Large intestine (tissue), 3 donors: ENCODE measurements at regions not wholly inside any gene's neighbourhood (a gene's known extent, or its start where the extent isn't known, plus 50 kb on each side); places are given as distances from the start of the nearest gene placed in this dataset.
"Not testable (repeated sequence)": the region's sequence is repeated elsewhere in the genome, so short reads cannot be mapped to it uniquely, and the experiment has no call there.

Experiments
- DNase-seq, 2 donors: peaks; one replicate each; pipeline versions ENCODE4 v3.0.0 to v3.0.0-alpha.2; 2013
- H3K27ac ChIP-seq: one replicate; pipeline ENCODE4 v1.5.1; 2013; ENCODE audit warnings: low read length
- H3K27me3 ChIP-seq: 2 replicates; pipeline ENCODE4 v1.6.1; 2013; ENCODE audit warnings: low read length; ENCODE audit not compliant: control insufficient read depth, insufficient read depth
- H3K36me3 ChIP-seq: 2 replicates; pipeline ENCODE4 v1.6.1; 2013; ENCODE audit warnings: low read length; ENCODE audit not compliant: control insufficient read depth, insufficient read depth
- H3K4me1 ChIP-seq: one replicate; pipeline ENCODE4 v1.6.1; 2013; ENCODE audit warnings: low read length; ENCODE audit not compliant: control insufficient read depth, insufficient read depth
- H3K4me3 ChIP-seq: one replicate; pipeline ENCODE4 v1.5.1; 2013; ENCODE audit warnings: low read length
- H3K9me3 ChIP-seq: one replicate; pipeline ENCODE4 v1.6.1; 2013; ENCODE audit warnings: mild to moderate bottlenecking, low read depth, low read length, moderate library complexity; ENCODE audit not compliant: control insufficient read depth
- WGBS: methylation state at CpG from one replicate; pipeline ENCODE4 v1.1.5; 2013; ENCODE audit warnings: low lambda C conversion rate; ENCODE audit not compliant: insufficient coverage; 5-methylcytosine and 5-hydroxymethylcytosine counted together

- no CpG with 5 or more reads among the region's 1 CpG for WGBS
- H3K9me3 ChIP-seq, H3K4me1 ChIP-seq, DNase-seq, H3K36me3 ChIP-seq, H3K27ac ChIP-seq, H3K4me3 ChIP-seq, H3K27me3 ChIP-seq: not testable (repeated sequence)
These were observed 287.6 kb downstream of the LIPI start for GRCh38 chr21:13923175-13923574.

DNA sequence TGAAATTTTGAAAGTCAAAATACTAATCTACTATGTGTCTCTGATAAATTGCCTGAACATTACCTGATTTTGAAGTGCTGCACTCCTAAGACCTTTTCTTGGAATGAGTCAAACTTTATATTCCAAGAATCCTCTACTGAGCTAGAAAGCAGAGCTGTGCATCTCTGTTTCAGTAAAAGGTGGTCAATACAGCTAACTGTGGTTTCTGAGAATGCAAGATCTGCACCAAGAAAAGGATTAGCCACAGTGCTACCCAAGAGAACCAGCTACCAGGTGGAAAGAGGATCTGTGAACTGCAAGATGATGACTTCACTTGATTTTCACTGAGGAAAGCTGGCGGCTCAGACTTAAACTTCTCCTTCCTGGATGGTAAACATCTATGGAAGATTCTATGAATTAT, 289.3 kb downstream of the LIPI start:
- H3K4me1 ChIP-seq, DNase-seq, H3K27ac ChIP-seq, H3K9me3 ChIP-seq, H3K27me3 ChIP-seq, H3K36me3 ChIP-seq, H3K4me3 ChIP-seq: not testable (repeated sequence)
- no CpG with 5 or more reads among the region's 1 CpG for WGBS

DNA sequence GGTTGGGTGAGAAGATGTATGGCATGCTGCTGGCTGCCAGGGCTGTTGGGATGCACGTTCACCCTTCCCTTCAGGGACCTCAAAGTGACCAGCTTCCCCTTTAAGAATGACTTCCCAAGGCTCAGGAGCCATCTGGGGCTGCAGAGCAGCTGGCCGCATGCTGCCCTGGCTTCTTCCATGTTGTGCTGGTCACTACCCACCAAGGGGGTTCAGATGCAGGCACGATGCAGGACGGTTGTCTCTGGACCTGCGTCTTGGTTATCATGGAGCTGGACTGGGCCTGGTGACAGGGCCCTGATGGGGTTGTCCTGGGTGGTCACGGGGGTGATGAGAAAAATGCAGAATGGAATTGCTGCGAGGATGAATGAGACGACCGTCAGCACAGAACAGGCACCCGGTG, 297.8 kb downstream of the POTED start:
- H3K4me1 ChIP-seq, H3K4me3 ChIP-seq, H3K27ac ChIP-seq, H3K36me3 ChIP-seq, H3K9me3 ChIP-seq, H3K27me3 ChIP-seq, DNase-seq: not testable (repeated sequence)
- WGBS: no CpG with 5 or more reads among the region's 10 CpGs

DNA sequence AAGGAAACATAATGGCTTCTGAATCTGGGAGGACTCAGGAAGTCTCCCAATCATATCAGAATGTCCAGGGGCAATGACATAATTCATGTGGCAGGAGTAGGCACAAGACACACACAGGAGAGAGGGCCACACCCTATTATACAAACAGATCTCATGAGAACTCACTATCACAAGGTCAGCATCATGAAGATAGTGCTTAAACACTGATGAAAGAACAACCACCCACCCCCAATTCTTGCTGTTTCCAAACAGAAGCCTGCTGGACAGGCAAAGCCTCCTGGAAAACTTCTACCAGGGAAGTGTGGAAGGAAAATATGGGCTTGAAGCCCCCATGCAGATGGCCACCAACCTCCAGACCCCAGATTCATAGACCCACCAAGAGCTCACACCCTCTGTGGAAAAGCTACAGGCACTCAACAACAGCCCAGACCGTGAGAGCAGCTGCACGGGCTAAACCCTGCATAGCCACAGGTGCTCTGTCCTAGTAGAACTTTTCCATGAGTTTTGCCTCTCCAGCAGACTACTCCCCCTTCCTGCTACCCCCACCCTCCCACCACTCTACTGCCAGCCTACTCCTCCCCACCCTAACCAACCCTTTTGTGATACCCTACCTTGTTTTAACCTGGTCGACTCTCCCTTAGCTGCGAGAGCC, 287.1 kb downstream of the POTED start:
- not testable (repeated sequence) for H3K4me3 ChIP-seq, DNase-seq, H3K27ac ChIP-seq, H3K36me3 ChIP-seq, H3K27me3 ChIP-seq, H3K4me1 ChIP-seq, H3K9me3 ChIP-seq
- 100% methylated on average over 1 of the region's 4 CpGs for WGBS

GRCh38 chr21:13893617-13894016, 284.0 kb downstream of the POTED start:
- H3K4me3 ChIP-seq, H3K4me1 ChIP-seq, H3K27me3 ChIP-seq, H3K27ac ChIP-seq, H3K9me3 ChIP-seq, DNase-seq, H3K36me3 ChIP-seq: not testable (repeated sequence)
- no CpG with 5 or more reads among the region's 2 CpGs for WGBS

- DNase-seq, H3K36me3 ChIP-seq, H3K4me3 ChIP-seq, H3K27ac ChIP-seq, H3K4me1 ChIP-seq, H3K27me3 ChIP-seq, H3K9me3 ChIP-seq: not testable (repeated sequence)
- 20% methylated on average over 1 of the region's 4 CpGs for WGBS
These were observed 283.4 kb downstream of the POTED start for GRCh38 chr21:13893025-13893424.

GRCh38 chr21:13892146-13892751, 282.7 kb downstream of the POTED start:
- H3K4me3 ChIP-seq, H3K27ac ChIP-seq: not testable (repeated sequence)
- WGBS: no CpG with 5 or more reads among the region's 4 CpGs

GRCh38 chr21:13889176-13889575, 279.6 kb downstream of the POTED start:
- DNase-seq, H3K27me3 ChIP-seq, H3K9me3 ChIP-seq, H3K4me1 ChIP-seq, H3K36me3 ChIP-seq, H3K4me3 ChIP-seq, H3K27ac ChIP-seq: not testable (repeated sequence)
- WGBS: 83% methylated on average over 1 of the region's 7 CpGs

More at GRCh38 chr21:13892146-13892751, 282.7 kb downstream of the POTED start:
- not testable (repeated sequence) for H3K27me3 ChIP-seq, H3K36me3 ChIP-seq, DNase-seq, H3K9me3 ChIP-seq, H3K4me1 ChIP-seq

GRCh38 chr21:13883641-13884395, 274.2 kb downstream of the POTED start:
- H3K36me3 ChIP-seq, H3K27ac ChIP-seq, H3K4me3 ChIP-seq, DNase-seq, H3K27me3 ChIP-seq, H3K4me1 ChIP-seq, H3K9me3 ChIP-seq: not testable (repeated sequence)
- WGBS: no CpG with 5 or more reads among the region's 2 CpGs

- not testable (repeated sequence) for H3K27ac ChIP-seq, H3K27me3 ChIP-seq, H3K36me3 ChIP-seq, H3K4me1 ChIP-seq, DNase-seq, H3K9me3 ChIP-seq, H3K4me3 ChIP-seq
- no CpG with 5 or more reads among the region's 4 CpGs for WGBS
These were observed 267.9 kb downstream of the POTED start for GRCh38 chr21:13877503-13877902.

GRCh38 chr21:13876999-13877398, 267.4 kb downstream of the POTED start:
- H3K27me3 ChIP-seq, H3K36me3 ChIP-seq, DNase-seq, H3K4me3 ChIP-seq, H3K4me1 ChIP-seq, H3K9me3 ChIP-seq, H3K27ac ChIP-seq: not testable (repeated sequence)
